GM12874 (cell line): ENCODE measurements at regions not wholly inside any gene's neighbourhood (a gene's known extent, or its start where the extent isn't known, plus 50 kb on each side); places are given as distances from the start of the nearest gene placed in this dataset.

Source experiments
- TF ChIP-seq, protein P1 (sequence below): IDR thresholded peaks from 2 replicates; pipeline ENCODE4 v1.5.1; 2011; ENCODE audit warnings: low read depth, mild to moderate bottlenecking, control low read depth, low read length, moderate library complexity; ENCODE audit not compliant: insufficient read depth

DNA sequence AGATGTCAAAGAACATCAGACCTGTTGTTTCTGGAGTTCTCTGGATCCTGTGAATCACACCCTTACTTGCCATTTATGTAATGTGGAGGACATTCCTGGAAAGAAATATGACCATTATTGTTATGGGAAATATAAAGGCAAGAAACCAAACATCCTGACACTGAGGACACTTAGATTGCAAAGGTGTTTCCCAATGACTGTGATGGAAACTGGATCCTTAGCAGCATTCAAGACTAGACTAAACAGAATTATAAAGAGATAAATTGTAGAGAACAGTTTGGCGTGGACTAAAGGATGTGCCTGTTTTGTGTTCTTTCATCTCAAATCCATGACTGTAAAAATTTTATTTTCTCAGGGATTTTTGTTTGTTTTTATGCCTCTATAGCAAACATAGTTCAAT is 347.7 kb upstream of the SLC14A2 start:
- TF ChIP-seq, protein P1, sequence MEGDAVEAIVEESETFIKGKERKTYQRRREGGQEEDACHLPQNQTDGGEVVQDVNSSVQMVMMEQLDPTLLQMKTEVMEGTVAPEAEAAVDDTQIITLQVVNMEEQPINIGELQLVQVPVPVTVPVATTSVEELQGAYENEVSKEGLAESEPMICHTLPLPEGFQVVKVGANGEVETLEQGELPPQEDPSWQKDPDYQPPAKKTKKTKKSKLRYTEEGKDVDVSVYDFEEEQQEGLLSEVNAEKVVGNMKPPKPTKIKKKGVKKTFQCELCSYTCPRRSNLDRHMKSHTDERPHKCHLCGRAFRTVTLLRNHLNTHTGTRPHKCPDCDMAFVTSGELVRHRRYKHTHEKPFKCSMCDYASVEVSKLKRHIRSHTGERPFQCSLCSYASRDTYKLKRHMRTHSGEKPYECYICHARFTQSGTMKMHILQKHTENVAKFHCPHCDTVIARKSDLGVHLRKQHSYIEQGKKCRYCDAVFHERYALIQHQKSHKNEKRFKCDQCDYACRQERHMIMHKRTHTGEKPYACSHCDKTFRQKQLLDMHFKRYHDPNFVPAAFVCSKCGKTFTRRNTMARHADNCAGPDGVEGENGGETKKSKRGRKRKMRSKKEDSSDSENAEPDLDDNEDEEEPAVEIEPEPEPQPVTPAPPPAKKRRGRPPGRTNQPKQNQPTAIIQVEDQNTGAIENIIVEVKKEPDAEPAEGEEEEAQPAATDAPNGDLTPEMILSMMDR: no peak

DNA sequence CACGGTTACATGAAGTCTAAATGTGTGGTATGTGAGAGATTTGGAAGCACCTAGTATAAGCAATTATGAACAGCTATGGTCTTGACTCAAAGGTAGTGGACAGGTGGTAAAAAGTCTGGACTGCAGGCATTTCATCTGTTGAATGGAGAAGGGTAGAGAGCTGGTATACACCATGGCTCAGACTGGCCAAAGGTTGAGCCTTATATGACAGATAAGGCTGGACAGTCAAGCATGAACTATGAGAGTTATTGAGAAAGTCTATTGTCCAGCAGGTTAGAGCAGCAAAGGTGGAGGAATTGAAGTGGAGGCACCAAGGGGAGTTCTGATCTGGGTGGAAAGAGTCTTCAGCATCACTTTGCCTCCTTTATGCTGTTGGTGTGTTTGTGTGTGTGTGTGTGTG is 346.7 kb upstream of the SLC14A2 start:
- TF ChIP-seq, protein P1: no peak

DNA sequence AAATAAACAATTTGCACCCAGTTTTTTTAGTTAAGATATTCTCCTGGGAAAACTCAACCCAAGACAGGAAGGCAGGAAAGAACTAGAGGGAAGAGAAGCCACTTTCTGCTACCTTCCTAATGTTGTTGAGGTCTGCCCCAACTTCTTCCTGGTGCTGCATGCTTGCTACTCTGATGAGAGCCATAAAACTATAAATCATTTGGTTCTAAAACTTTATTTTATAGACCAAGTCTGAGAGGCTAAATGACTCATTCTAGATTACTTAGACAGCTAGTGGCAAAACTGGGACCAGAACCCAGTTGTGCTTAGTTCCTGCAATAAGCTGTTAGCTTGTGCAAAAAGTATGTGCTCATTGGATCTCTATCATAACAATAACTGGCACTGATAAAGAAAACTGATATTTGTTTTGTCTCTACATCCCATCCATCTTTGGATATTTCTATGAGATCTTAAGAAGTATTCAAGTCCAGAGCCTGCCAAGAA is 344.9 kb upstream of the SLC14A2 start:
- TF ChIP-seq, protein P1: no peak

DNA sequence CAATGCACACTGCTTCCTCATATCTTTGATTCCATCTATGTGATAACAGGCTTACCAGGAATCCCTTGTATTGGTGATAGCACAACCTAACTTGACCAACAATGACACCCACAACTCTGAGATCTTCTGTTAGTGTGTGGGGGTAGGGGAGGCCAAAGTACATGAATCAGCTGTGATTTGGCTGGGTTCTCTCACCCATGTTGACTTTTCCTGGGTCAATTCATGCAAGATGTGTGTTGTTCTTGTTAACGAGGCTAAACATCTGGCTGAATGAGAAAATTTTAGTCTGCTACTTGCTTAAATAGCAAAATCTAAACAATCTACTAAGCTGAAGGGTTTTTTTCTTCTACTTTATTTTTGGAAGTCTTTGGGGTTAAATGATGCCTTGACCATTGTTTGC is 341.2 kb upstream of the SLC14A2 start:
- TF ChIP-seq, protein P1: no peak

DNA sequence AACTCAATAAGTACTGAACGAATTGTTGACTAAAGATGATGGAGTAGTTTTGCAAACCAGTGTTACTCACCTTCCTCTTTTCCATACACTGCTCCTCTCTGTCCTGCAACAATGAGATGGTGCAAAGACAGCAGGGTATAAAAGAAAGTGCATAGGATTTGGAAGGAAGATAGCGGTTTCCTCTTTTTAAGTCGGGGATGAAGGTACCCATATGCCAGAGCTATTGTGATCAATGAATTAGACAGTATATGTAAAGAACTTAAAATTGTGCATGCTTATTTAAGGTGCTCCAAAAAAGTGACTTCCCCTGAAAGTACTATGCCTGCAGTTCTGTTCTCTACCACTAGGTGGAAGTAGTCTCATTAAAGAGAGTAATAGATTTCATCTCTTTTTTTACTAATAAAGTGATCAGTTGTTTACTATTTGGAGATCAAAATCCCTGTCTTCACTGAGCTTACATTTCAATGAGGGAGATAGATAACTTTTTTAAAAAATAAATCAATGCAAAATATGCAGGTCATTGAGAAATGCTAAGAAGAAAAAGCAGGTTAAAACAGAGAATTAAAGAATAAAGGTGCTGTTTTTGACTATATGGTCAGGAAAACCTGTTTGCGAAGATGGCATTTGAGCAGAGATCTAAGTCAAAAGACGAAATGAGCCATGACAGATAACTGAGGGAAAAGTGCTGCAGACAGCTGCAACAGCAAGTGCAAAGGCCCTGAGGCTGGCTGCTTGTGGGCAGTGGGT is 339.7 kb upstream of the SLC14A2 start:
- TF ChIP-seq, protein P1: peak; percentile 55

DNA sequence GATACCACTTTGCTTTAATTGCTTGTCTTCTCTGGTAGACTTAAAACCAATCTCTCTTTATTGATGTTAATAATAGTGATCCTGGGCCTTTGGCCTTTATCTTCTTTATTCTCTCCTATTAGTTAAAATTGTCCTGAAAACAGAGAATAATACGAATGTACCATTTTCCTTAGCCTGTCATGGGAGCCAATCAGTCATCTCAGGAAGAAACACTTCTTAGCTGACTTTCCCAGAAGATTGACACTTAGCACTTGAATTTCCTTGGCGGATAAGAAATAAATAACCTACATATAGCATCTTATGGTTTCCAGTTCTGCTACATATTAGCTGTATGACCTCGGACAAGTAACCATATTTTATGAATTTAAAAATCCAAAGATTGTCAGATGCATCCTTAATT is 338.4 kb upstream of the SLC14A2 start:
- TF ChIP-seq, protein P1: no peak

DNA sequence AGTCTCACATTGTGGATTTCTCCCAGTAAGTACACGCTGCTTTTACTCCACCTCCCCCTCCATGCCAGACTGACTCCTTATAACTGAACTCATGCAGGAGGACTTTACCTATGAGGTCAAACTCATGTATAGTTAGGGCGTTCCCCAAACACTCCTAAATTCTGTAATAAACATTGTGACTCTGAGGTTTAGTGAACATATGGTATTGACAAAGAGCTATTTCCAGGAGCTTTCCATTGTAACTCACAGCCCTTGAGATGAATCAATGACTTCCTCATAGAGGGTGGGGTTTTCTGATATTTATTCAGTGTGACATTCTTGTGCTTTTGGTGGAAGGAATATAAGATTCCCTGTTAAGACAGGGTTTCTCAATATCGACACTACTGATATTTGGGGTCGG is 337.4 kb upstream of the SLC14A2 start:
- TF ChIP-seq, protein P1: no peak
